Ishikawa (cell line): ENCODE measurements at regions not wholly inside any gene's neighbourhood (a gene's known extent, or its start where the extent isn't known, plus 50 kb on each side); places are given as distances from the start of the nearest gene placed in this dataset.

Experiments
- CEBPB ChIP-seq: IDR thresholded peaks from 2 replicates; pipeline ENCODE4 v1.6.1; 2012
- CREB1 ChIP-seq: IDR thresholded peaks from 2 replicates; pipeline ENCODE4 v1.6.1; 2012; ENCODE audit warnings: low read depth
- EGR1 ChIP-seq: IDR thresholded peaks from 2 replicates; pipeline ENCODE4 v1.6.1; 2012
- EP300 ChIP-seq: IDR thresholded peaks from 2 replicates; pipeline ENCODE4 v1.6.1; 2012; ENCODE audit warnings: borderline replicate concordance
- FOXM1 ChIP-seq: IDR thresholded peaks from 2 replicates; pipeline ENCODE4 v1.6.1; 2012; ENCODE audit warnings: low read depth, borderline replicate concordance
- NFIC ChIP-seq: IDR thresholded peaks from 2 replicates; pipeline ENCODE4 v1.6.1; 2012
- RAD21 ChIP-seq: IDR thresholded peaks from 2 replicates; pipeline ENCODE4 v1.6.1; 2012; ENCODE audit warnings: low read depth
- TAF1 ChIP-seq: IDR thresholded peaks from 2 replicates; pipeline ENCODE4 v1.6.1; 2012; ENCODE audit warnings: low read depth, mild to moderate bottlenecking
- TCF12 ChIP-seq: IDR thresholded peaks from 2 replicates; pipeline ENCODE4 v1.6.1; 2012; ENCODE audit warnings: low read depth
- TEAD4 ChIP-seq: IDR thresholded peaks from 2 replicates; pipeline ENCODE4 v1.6.1; 2012
- YY1 ChIP-seq: IDR thresholded peaks from 2 replicates; pipeline ENCODE4 v1.6.1; 2012; ENCODE audit warnings: low read depth
- ZBTB7A ChIP-seq: IDR thresholded peaks from 2 replicates; pipeline ENCODE4 v1.6.1; 2012; ENCODE audit warnings: low read depth
- TF ChIP-seq, protein P1 (sequence below): IDR thresholded peaks from 2 replicates; pipeline ENCODE4 v1.6.1; 2012; ENCODE audit warnings: low read depth, mild to moderate bottlenecking
- TF ChIP-seq, protein P2 (sequence below): IDR thresholded peaks from 2 replicates; pipeline ENCODE4 v1.6.1; 2012
- TF ChIP-seq, protein P3 (sequence below): IDR thresholded peaks from 2 replicates; pipeline ENCODE4 v1.6.1; 2012

DNA sequence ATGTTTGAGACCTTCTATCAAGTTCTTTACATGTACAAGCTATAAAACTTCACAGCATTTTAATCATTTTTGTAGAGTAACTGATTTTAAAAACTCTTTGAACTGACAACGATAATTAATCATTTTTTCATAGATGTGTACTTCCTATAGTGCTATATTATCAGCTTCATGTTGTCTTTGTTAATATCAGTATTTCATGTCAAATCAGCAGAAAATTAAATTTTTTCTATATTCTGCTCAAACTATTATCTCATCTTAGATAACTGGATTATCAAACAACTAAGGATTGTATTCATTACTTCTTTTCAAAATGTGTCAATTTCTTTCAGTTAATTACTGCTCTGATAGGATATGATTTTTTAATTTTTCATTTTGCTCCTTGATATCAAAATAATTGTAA is 214.6 kb upstream of the RGS18 start:
- TF ChIP-seq EP300 (no peak), CEBPB (no peak), CREB1 (no peak), RAD21 (no peak), FOXM1 (no peak), TEAD4 (no peak), ZBTB7A (no peak), TAF1 (no peak)
- TF ChIP-seq, protein P1, sequence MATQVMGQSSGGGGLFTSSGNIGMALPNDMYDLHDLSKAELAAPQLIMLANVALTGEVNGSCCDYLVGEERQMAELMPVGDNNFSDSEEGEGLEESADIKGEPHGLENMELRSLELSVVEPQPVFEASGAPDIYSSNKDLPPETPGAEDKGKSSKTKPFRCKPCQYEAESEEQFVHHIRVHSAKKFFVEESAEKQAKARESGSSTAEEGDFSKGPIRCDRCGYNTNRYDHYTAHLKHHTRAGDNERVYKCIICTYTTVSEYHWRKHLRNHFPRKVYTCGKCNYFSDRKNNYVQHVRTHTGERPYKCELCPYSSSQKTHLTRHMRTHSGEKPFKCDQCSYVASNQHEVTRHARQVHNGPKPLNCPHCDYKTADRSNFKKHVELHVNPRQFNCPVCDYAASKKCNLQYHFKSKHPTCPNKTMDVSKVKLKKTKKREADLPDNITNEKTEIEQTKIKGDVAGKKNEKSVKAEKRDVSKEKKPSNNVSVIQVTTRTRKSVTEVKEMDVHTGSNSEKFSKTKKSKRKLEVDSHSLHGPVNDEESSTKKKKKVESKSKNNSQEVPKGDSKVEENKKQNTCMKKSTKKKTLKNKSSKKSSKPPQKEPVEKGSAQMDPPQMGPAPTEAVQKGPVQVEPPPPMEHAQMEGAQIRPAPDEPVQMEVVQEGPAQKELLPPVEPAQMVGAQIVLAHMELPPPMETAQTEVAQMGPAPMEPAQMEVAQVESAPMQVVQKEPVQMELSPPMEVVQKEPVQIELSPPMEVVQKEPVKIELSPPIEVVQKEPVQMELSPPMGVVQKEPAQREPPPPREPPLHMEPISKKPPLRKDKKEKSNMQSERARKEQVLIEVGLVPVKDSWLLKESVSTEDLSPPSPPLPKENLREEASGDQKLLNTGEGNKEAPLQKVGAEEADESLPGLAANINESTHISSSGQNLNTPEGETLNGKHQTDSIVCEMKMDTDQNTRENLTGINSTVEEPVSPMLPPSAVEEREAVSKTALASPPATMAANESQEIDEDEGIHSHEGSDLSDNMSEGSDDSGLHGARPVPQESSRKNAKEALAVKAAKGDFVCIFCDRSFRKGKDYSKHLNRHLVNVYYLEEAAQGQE: no peak
- TF ChIP-seq, protein P2, sequence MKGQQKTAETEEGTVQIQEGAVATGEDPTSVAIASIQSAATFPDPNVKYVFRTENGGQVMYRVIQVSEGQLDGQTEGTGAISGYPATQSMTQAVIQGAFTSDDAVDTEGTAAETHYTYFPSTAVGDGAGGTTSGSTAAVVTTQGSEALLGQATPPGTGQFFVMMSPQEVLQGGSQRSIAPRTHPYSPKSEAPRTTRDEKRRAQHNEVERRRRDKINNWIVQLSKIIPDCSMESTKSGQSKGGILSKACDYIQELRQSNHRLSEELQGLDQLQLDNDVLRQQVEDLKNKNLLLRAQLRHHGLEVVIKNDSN: no peak

DNA sequence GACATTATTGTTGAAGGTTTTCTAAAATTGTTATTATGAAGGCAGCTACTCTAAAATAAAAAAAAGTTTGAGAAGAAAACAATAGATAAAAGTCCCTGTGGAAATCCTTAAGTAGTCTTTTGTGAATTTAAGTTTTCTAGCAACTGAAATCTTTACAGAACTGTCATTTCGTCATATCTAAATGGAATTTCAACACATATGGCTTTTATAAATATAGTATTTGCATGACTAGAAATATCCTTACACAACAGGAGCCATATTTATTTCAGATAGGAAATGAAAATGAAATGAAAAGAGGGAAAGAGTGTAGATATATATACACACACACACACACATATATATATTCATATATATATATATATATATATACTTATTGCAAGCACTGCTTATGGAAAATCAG is 204.7 kb upstream of the RGS18 start:
- no peak for TF ChIP-seq TCF12
- TF ChIP-seq NFIC: no peak
- TF ChIP-seq EGR1: no peak
- no peak for TF ChIP-seq ZBTB7A

DNA sequence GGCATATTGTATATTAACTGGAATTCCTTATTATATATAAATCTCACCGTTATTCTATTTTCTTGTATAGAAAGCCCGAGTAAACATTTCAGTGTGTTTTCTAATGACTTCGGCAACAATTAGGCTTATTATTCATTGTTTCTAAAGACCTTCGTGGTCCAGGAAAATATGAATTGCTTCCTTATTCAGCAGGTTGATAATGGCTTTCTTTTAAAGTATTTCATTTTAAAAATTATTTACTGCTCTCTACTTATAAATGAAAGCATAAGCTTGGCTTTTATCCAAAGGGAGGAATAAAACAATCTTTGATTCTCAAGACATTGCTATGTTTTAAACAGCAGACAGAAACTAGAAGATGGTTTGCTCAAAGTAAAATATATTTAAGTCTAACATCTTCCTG is 198.4 kb upstream of the RGS18 start:
- TF ChIP-seq TCF12: no peak
- TF ChIP-seq FOXM1: no peak
- TF ChIP-seq EP300: no peak
- TF ChIP-seq YY1: no peak
- TF ChIP-seq TEAD4: no peak

DNA sequence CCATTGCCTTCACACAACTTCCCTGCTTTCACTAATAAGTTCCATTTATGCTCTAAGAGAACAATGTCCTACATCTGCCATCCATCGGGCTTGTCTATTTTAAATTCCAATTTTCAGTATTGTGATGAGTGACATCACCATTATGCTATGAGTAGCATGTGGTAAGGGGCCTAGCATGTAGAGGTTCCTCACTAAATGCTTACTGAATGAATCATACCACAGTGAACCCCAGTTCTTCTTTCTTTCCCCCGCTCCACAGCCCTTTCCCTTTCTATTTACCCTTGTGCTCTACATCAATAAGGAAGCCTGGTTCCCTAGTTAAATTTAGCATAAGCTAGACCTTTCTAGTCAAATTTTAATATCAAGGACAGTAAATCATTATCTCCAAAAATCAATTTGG is 195.0 kb upstream of the RGS18 start:
- TF ChIP-seq ZBTB7A (no peak), EGR1 (no peak), TAF1 (no peak), CEBPB (no peak), NFIC (no peak), RAD21 (no peak), EP300 (no peak), TEAD4 (no peak), CREB1 (no peak), TCF12 (no peak), YY1 (no peak), FOXM1 (no peak)
- TF ChIP-seq, protein P2: no peak
- TF ChIP-seq, protein P1: no peak
- TF ChIP-seq, protein P3, sequence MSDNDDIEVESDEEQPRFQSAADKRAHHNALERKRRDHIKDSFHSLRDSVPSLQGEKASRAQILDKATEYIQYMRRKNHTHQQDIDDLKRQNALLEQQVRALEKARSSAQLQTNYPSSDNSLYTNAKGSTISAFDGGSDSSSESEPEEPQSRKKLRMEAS: no peak

DNA sequence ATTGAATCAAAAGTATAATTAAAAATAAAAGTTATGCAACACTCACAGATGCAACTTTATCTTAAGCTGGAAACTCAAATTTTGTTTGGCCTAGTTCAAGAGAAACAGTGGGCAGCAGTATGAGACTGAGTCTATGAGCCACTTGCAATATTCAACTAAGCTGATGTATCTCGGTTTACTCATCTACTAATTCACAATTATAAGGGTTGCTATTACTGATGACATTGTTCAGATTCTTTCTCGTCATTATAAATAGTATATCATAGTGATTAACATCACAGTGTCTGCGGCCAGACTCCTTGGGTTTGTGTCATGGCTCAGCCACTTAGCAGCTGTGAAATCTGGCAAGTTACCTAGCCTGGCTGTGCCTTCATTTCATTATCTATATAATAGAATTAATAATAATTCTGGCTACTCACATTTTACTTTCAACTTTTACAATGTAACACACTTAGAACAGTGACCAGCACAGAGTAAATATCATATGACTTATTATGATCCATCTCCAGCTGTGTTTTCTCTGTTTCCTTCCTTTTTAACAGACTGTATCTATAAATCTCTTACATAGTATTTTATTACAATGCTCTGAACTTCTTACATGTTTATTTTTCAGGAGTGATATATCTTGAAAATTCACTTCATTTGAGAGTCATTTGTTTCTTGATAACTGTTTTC is 194.3 kb upstream of the RGS18 start:
- TF ChIP-seq FOXM1 (no peak), TEAD4 (no peak), ZBTB7A (no peak)

DNA sequence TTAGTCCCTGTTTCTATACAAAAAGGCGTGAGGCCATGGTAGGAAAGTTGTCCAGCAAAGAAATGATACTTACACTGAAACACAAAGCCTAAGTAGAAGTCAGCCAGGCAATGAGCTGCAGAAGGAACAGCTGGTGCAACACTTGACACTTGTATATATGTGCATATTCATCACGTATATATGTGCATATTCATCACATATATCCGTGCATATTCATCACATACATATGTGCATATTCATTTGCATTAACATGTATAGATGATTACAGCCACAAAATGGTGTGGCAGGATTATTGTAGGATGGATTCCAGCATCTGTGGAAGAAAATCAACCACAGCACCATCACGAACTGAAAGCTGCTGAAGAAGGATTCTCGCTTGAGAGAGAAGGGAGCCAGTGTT is 189.0 kb upstream of the RGS18 start:
- TF ChIP-seq, protein P3: no peak

DNA sequence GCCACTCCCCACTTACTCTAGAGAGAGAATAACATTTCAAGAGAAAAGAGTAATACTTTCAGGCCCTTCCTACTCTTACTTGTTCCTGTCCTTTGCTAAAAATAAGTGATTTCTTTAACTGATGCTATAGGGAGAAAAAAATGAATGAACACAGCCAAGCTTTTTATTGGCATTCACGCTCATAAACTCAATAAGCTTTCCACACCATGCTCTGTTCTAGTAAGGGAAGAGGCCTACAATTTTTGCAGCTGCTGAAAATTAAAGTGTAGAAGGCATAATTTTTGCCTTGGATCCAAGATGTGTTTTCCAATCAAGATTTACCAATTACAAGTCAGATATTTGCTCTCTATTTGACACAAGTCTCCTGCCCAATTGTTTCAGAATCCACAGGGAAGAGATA is 188.1 kb upstream of the RGS18 start:
- TF ChIP-seq EP300: no peak
- TF ChIP-seq, protein P2: no peak
- no peak for TF ChIP-seq TCF12
- no peak for TF ChIP-seq RAD21
- TF ChIP-seq CREB1: no peak
- no peak for TF ChIP-seq CEBPB
- no peak for TF ChIP-seq YY1
- TF ChIP-seq ZBTB7A: no peak
- no peak for TF ChIP-seq FOXM1
- no peak for TF ChIP-seq TAF1
- TF ChIP-seq, protein P1: no peak
- TF ChIP-seq, protein P3: no peak
- no peak for TF ChIP-seq TEAD4
